ENCODE measurements at regions not wholly inside any gene's neighbourhood (a gene's known extent, or its start where the extent isn't known, plus 50 kb on each side); places are given as distances from the start of the nearest gene placed in this dataset.

DNA sequence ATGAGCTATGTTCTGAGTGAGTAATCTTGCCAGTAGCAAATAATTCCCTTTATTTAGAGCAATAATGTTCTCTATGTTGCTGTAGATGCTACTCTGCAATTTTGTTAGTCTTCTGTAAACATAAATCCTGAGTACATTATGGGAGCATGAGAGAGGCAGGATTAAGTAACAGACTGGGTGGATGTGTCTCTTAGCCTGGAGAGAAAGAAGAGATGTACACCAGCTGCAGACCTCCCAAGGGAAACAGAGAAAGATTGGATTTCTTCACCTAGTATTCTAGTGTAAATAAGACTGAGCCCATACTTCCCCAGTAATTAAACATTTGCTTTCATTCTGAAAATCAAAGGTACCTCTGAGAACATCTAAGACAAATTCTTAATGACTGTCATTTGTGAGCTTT lies 564.0 kb downstream of the TRHDE start:
- FAIRE-seq (no peak), DNase-seq (no peak), ATAC-seq (no peak)
- no peaks in the 10 kb centered on the region for H3K36me3 ChIP-seq
- no peak overlapping the region for H3K27ac ChIP-seq
- no peak overlapping the region for H3K4me3 ChIP-seq
- no peak for TF ChIP-seq CTCF (IDR thresholded peaks at IDR 0.05)
- no peaks in the 10 kb centered on the region for H3K27me3 ChIP-seq
- intact Hi-C loops (cut with DNase I): no loop called here
- H3K4me1 ChIP-seq: no peaks in the 10 kb centered on the region
- no peaks in the 10 kb centered on the region for H3K9me3 ChIP-seq

- no peak for FAIRE-seq
Measured at GRCh38 chr12:72839696-72840095, 567.5 kb downstream of the TRHDE start.

GRCh38 chr12:72863671-72864070 lies 591.5 kb downstream of the TRHDE start:
- Histone ChIP-seq H3K27ac (no peak overlapping the region), H3K4me1 (no peaks in the 10 kb centered on the region), H3K9me3 (no peaks in the 10 kb centered on the region), H3K27me3 (no peaks in the 10 kb centered on the region), H3K4me3 (no peak overlapping the region), H3K36me3 (no peaks in the 10 kb centered on the region)
- ATAC-seq: no peak
- no peak for TF ChIP-seq CTCF (IDR thresholded peaks at IDR 0.05)
- intact Hi-C loops (cut with DNase I): no loop called here
- DNase-seq: no peak
- no peak for FAIRE-seq
- WGBS, 2 donors: 34 to 58% methylated on average over 2 of the region's 2 CpGs

More at GRCh38 chr12:72839696-72840095, 567.5 kb downstream of the TRHDE start:
- H3K27me3 ChIP-seq: no peaks in the 10 kb centered on the region
- H3K27ac ChIP-seq: no peak overlapping the region
- H3K4me3 ChIP-seq: no peak overlapping the region
- DNase-seq (no peak), ATAC-seq (no peak)
- H3K4me1 ChIP-seq: no peaks in the 10 kb centered on the region
- intact Hi-C loops (cut with DNase I): no loop called here
- no peaks in the 10 kb centered on the region for H3K36me3 ChIP-seq
- no peaks in the 10 kb centered on the region for H3K9me3 ChIP-seq
- 61 to 76% methylated on average over 1 of the region's 1 CpG for WGBS, 2 donors
- TF ChIP-seq CTCF (IDR thresholded peaks at IDR 0.05): no peak

- no peak for FAIRE-seq
- no peak for ATAC-seq
- DNase-seq: no peak
- Histone ChIP-seq H3K27me3 (no peaks in the 10 kb centered on the region), H3K4me1 (no peaks in the 10 kb centered on the region), H3K4me3 (no peak overlapping the region), H3K9me3 (no peaks in the 10 kb centered on the region), H3K36me3 (no peaks in the 10 kb centered on the region), H3K27ac (no peak overlapping the region)
- 76 to 83% methylated on average over 2 of the region's 2 CpGs for WGBS, 2 donors
- TF ChIP-seq CTCF (IDR thresholded peaks at IDR 0.05): no peak
- intact Hi-C loops (cut with DNase I): no loop called here
Measured at GRCh38 chr12:72865921-72866320, 593.8 kb downstream of the TRHDE start.

DNA sequence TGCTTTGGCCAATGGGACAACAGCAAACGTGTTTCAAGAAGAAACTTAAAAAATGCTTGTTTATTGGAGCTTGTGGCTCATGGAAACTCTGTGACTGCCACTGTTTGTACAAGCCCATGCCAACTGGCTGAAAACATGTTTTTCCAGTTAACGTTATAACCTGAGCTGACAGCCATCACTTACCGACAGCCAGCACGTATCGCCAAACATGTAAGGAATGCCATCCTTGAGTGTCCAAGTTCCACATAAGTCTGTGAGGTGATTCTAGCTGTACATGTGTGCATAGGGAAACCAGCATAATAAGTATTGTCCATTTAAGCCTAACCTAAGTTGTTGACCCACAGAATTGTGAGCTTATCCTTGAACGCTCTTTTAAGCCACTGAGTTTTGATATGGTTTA lies 596.9 kb downstream of the TRHDE start:
- ATAC-seq (peak in 3 of 4 donors; percentile 24 to 81 (median 73)), FAIRE-seq (no peak), DNase-seq (peak in 1 of 6 donors; percentile 14)
- Histone ChIP-seq H3K4me3 (no peak overlapping the region), H3K36me3 (no peaks in the 10 kb centered on the region), H3K9me3 (no peaks in the 10 kb centered on the region), H3K4me1 (no peaks in the 10 kb centered on the region), H3K27ac (no peak overlapping the region), H3K27me3 (no peaks in the 10 kb centered on the region)
- WGBS, 2 donors: 26 to 51% methylated on average over 6 of the region's 6 CpGs
- TF ChIP-seq CTCF (IDR thresholded peaks at IDR 0.05): no peak
- intact Hi-C loops (cut with DNase I): no loop called here
